Neuronal stem cell (in vitro differentiated cells): ENCODE measurements at regions not wholly inside any gene's neighbourhood (a gene's known extent, or its start where the extent isn't known, plus 50 kb on each side); places are given as distances from the start of the nearest gene placed in this dataset. TPM values are rescaled to one million over a fixed set of nuclear protein-coding genes. Genes with fewer than 3 reads are reported as not detected.

Experiments
- DNase-seq: peaks from one replicate; pipeline ENCODE4 v3.0.0-alpha.2; 2013; ENCODE audit warnings: low spot score
- H2AFZ ChIP-seq: one replicate; pipeline ENCODE4 v1.6.1; 2013; ENCODE audit warnings: mild to moderate bottlenecking, low read length, inconsistent platforms
- H2AK5ac ChIP-seq: 2 replicates; pipeline ENCODE4 v1.6.1; 2013; ENCODE audit warnings: low read depth, mild to moderate bottlenecking, inconsistent platforms, low read length, moderate library complexity, mixed read lengths
- H2BK120ac ChIP-seq: 2 replicates; pipeline ENCODE4 v1.6.1; 2013; ENCODE audit warnings: low read depth, mild to moderate bottlenecking, inconsistent platforms, low read length, moderate library complexity, mixed read lengths
- H2BK12ac ChIP-seq: one replicate; pipeline ENCODE4 v1.6.1; 2013; ENCODE audit warnings: low read length, inconsistent platforms
- H2BK15ac ChIP-seq: 2 replicates; pipeline ENCODE4 v1.6.1; 2013; ENCODE audit warnings: mild to moderate bottlenecking, low read length, inconsistent platforms, mixed read lengths
- H2BK5ac ChIP-seq: one replicate; pipeline ENCODE4 v1.6.1; 2013; ENCODE audit warnings: inconsistent platforms, mild to moderate bottlenecking, low read length, moderate library complexity
- H3K14ac ChIP-seq: one replicate; pipeline ENCODE4 v1.6.1; 2013; ENCODE audit warnings: low read length, inconsistent platforms
- H3K18ac ChIP-seq: 2 replicates; pipeline ENCODE4 v1.6.1; 2013; ENCODE audit warnings: low read length, inconsistent platforms
- H3K23ac ChIP-seq: 2 replicates; pipeline ENCODE4 v1.6.1; 2013; ENCODE audit warnings: low read depth, mild to moderate bottlenecking, mixed read lengths, low read length, inconsistent platforms; ENCODE audit not compliant: poor library complexity
- H3K27ac ChIP-seq: replicated peaks from 3 replicates; pipeline ENCODE4 v1.5.1; 2013; ENCODE audit warnings: low read length, inconsistent platforms
- H3K27me3 ChIP-seq, 3 experiments: 2 replicates each; pipeline ENCODE4 v1.6.1; 2013; ENCODE audit warnings: low read length in 3 of 3, mild to moderate bottlenecking in 2 of 3, inconsistent platforms in 1 of 3, low read depth in 1 of 3, mixed read lengths in 1 of 3, moderate library complexity in 1 of 3; ENCODE audit not compliant: control insufficient read depth in 3 of 3, insufficient read depth in 3 of 3
- H3K36me3 ChIP-seq, 2 donors: replicated peaks in 1 of 2; 2 replicates each; pipeline ENCODE4 v1.6.1; 2013; ENCODE audit warnings: low read length in 2 of 2; ENCODE audit not compliant: control insufficient read depth in 2 of 2, insufficient read depth in 2 of 2
- H3K4ac ChIP-seq: 2 replicates; pipeline ENCODE4 v1.6.1; 2013; ENCODE audit warnings: inconsistent platforms, mild to moderate bottlenecking, low read length, moderate library complexity
- H3K4me1 ChIP-seq, 2 donors: 1 replicate in 1 of 2; 2 replicates in 1 of 2; pipeline ENCODE4 v1.6.1; 2013; ENCODE audit warnings: low read length in 2 of 2, low read depth in 1 of 2; ENCODE audit not compliant: control insufficient read depth in 2 of 2, insufficient read depth in 1 of 2
- H3K4me2 ChIP-seq: one replicate; pipeline ENCODE4 v1.6.1; 2013; ENCODE audit warnings: mild to moderate bottlenecking, low read length, inconsistent platforms; ENCODE audit not compliant: insufficient read depth, poor library complexity, severe bottlenecking
- H3K4me3 ChIP-seq, 2 donors: 2 replicates each; pipeline ENCODE4 v1.5.1; 2013; ENCODE audit warnings: low read length in 2 of 2, mild to moderate bottlenecking in 2 of 2, inconsistent platforms in 1 of 2, moderate library complexity in 1 of 2
- H3K79me1 ChIP-seq: one replicate; pipeline ENCODE4 v1.6.1; 2013; ENCODE audit warnings: low read depth, mild to moderate bottlenecking, inconsistent platforms, low read length, moderate library complexity
- H3K9ac ChIP-seq: one replicate; pipeline ENCODE4 v1.6.1; 2013; ENCODE audit warnings: mild to moderate bottlenecking, low read depth, low read length, inconsistent platforms; ENCODE audit not compliant: poor library complexity
- H3K9me3 ChIP-seq, 2 donors: replicated peaks in 1 of 2; 2 replicates each; pipeline versions ENCODE3 to v1.6.1; 2013; ENCODE audit warnings: low read length in 2 of 2, mild to moderate bottlenecking in 2 of 2, inconsistent platforms in 1 of 2, low read depth in 1 of 2, mixed read lengths in 1 of 2, moderate library complexity in 1 of 2; ENCODE audit not compliant: control insufficient read depth in 2 of 2, insufficient read depth in 1 of 2
- H4K8ac ChIP-seq: one replicate; pipeline ENCODE4 v1.6.1; 2013; ENCODE audit warnings: low read depth, mild to moderate bottlenecking, inconsistent platforms, low read length, moderate library complexity
- H4K91ac ChIP-seq: one replicate; pipeline ENCODE4 v1.6.1; 2013; ENCODE audit warnings: low read length, low read depth, mild to moderate bottlenecking, inconsistent platforms; ENCODE audit not compliant: poor library complexity
- WGBS, 2 donors: extraction: QIAGEN DNeasy Blood & Tissue Kit; methylation state at CpG; one replicate each; pipeline ENCODE4 v1.1.7; 2013; ENCODE audit warnings: missing lambda C conversion rate in 2 of 2, mixed read lengths in 1 of 2; ENCODE audit not compliant: insufficient read length in 2 of 2, insufficient replicate concordance in 1 of 2; ENCODE audit errors: extremely low coverage in 2 of 2; 5-methylcytosine and 5-hydroxymethylcytosine counted together
- small RNA-seq: library from polyadenylated mRNA; stranded (forward); fragments of <200 nt; extraction: miRNeasy Mini kit (QIAGEN cat#:217004); gene quantifications from one replicate; pipeline ENCODE3, GENCODE V24; 2013; ENCODE audit not compliant: insufficient read depth

DNA sequence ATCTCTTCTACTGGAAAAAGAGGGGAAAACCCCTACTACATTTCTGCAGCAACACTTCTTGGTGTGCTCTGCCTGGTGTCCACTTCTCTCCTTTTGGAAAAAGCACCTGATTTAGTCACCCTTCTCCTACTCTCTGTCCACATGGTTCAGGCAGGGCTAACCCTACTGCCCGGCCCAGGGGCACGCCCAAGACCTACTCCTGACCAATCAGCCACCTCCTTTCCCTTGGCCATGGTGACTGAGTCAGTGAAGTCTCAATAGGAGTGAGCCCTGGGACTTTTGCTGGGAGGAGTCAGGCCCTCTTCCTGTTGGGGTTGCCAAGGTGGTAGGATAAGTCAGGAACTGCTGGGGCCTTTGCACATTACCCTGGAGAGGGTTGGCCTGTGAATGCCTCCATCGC is 52.5 kb upstream of the MYL2 start:
- no peak overlapping the region for H3K4me2 ChIP-seq
- no peak for DNase-seq
- H3K9me3 ChIP-seq, result no peaks in the 10 kb centered on the region
- H3K18ac ChIP-seq, result no peak overlapping the region
- no peak overlapping the region for H3K23ac ChIP-seq
- H3K4me3 ChIP-seq, result no peak overlapping the region
- H2AK5ac ChIP-seq, result no peak overlapping the region
- no peak overlapping the region for H3K27ac ChIP-seq
- no peaks in the 10 kb centered on the region for H3K27me3 ChIP-seq
- no peaks in the 10 kb centered on the region for H3K36me3 ChIP-seq
- H2AFZ ChIP-seq, result no peak overlapping the region
- no peak overlapping the region for H2BK12ac ChIP-seq
- H3K4me1 ChIP-seq, result no peaks in the 10 kb centered on the region
- H2BK15ac ChIP-seq, result no peak overlapping the region
- no peak overlapping the region for H4K91ac ChIP-seq
- no peak overlapping the region for H3K14ac ChIP-seq
- no CpG with 5 or more reads among the region's 3 CpGs for WGBS, 2 donors
- H4K8ac ChIP-seq, result no peak overlapping the region
- H3K9ac ChIP-seq, result no peak overlapping the region
- H3K4ac ChIP-seq, result no peak overlapping the region
- no peak overlapping the region for H2BK120ac ChIP-seq
- no peak overlapping the region for H2BK5ac ChIP-seq
- H3K79me1 ChIP-seq, result no peaks in the 10 kb centered on the region

DNA sequence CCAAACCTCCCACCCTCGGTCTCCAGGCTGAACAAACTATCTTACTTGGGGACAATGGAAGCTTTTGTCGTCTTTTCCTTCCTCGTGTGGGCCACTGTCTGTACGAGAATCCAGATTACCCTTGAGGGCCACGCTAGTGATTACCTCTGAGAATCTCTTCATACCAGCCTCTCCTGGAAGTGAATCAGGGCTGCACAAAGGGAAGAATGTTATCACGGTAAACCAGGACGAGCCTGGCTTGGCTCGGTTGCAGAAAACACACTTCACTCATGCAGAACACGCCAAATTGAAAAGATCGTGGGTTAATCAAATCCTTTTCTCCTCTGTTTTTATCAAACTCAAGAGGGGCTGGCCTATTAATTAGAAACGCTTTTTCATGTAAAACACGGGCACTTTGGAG is 51.6 kb upstream of the MYL2 start:
- no peak overlapping the region for H2BK120ac ChIP-seq
- WGBS, 2 donors, result no CpG with 5 or more reads among the region's 12 CpGs
- H3K4me3 ChIP-seq, result no peak overlapping the region
- no peak overlapping the region for H2BK5ac ChIP-seq
- no peak overlapping the region for H4K91ac ChIP-seq
- H3K4me2 ChIP-seq, result no peak overlapping the region
- no peak overlapping the region for H3K4ac ChIP-seq
- no peak overlapping the region for H2BK15ac ChIP-seq
- no peak overlapping the region for H3K23ac ChIP-seq
- peaks cover 0 to 7% (median 0%) of the 10 kb centered on the region in 3 experiments for H3K27me3 ChIP-seq
- no peaks in the 10 kb centered on the region for H3K79me1 ChIP-seq
- H4K8ac ChIP-seq, result no peak overlapping the region
- no peak overlapping the region for H3K18ac ChIP-seq
- H3K27ac ChIP-seq, result no peak overlapping the region
- H2AK5ac ChIP-seq, result no peak overlapping the region
- H2BK12ac ChIP-seq, result no peak overlapping the region
- DNase-seq, result no peak
- H2AFZ ChIP-seq, result no peak overlapping the region
- no peaks in the 10 kb centered on the region for H3K4me1 ChIP-seq
- no peak overlapping the region for H3K9ac ChIP-seq
- no peaks in the 10 kb centered on the region for H3K9me3 ChIP-seq
- no peak overlapping the region for H3K14ac ChIP-seq
- no peaks in the 10 kb centered on the region for H3K36me3 ChIP-seq

DNA sequence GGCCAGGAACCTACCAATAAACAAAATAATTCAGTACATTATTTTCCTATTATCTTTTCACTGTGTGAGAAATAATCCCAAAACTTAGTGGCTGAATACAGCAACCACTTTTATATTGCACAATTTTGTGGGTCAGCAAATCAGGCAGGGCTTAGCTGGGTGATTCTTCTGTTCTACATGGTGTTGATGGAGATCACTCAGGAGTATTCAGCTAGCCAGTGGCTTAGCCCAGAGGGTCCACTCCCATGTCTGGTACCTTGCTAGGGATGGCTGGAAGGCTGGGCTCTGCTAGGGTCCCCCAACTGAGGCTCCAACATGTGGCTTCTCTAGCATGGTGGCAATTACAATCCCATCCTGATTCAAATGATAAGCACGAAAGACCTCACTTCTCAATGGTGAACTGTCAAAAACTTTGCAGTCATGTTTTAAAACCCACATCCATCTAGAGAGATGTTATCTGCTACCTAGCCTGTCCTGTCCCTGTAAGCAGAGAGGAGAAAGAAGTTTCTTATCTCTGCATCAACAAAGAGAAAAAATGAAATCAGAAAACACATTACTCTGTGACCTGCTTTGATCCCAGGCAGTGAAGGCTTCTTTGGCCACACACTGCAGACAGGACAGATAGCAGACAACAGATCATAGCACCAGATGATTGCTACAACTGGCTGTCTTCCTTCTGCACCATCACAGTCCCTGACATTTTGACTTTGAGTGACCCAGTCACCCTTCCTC is 51.0 kb upstream of the MYL2 start:
- Histone ChIP-seq H3K9me3 (no peaks in the 10 kb centered on the region), H2BK120ac (no peak overlapping the region), H2AK5ac (no peak overlapping the region), H4K91ac (no peak overlapping the region), H2AFZ (no peak overlapping the region), H3K4me3 (no peak overlapping the region), H3K27me3 (peaks cover 0 to 12% (median 0%) of the 10 kb centered on the region in 3 experiments), H2BK12ac (no peak overlapping the region), H3K23ac (no peak overlapping the region), H3K14ac (no peak overlapping the region), H3K9ac (no peak overlapping the region), H3K36me3 (no peaks in the 10 kb centered on the region), H3K18ac (no peak overlapping the region), H4K8ac (no peak overlapping the region), H3K4ac (no peak overlapping the region), H3K27ac (no peak overlapping the region), H2BK15ac (no peak overlapping the region), H3K4me1 (no peaks in the 10 kb centered on the region), H3K79me1 (no peaks in the 10 kb centered on the region), H2BK5ac (no peak overlapping the region), H3K4me2 (no peak overlapping the region)
- WGBS, 2 donors, result no CpG with 5 or more reads among the region's 1 CpG
- no peak for DNase-seq

Small RNA genes in the stretch of these regions (small RNA-seq; reads per million reads assigned to genes)
- gene MIR6760, result not detected
